ENCODE measurements at regions not wholly inside any gene's neighbourhood (a gene's known extent, or its start where the extent isn't known, plus 50 kb on each side); places are given as distances from the start of the nearest gene placed in this dataset.

- Histone ChIP-seq H3K27me3 (ENCODE audit: control insufficient read depth in 2 of 2, insufficient read depth in 1 of 2, low read length in 1 of 2) (no peaks in the 10 kb centered on the region), H3K4me1 (ENCODE audit: control insufficient read depth in 2 of 2, insufficient read depth in 2 of 2, low read length in 2 of 2) (peaks cover 6 to 20% of the 10 kb centered on the region in 2 donors), H3K36me3 (ENCODE audit: control insufficient read depth in 2 of 2, insufficient read depth in 2 of 2, low read length in 1 of 2) (no peaks in the 10 kb centered on the region), H3K27ac (ENCODE audit: low read depth in 1 of 2, low read length in 1 of 2) (no peak overlapping the region), H3K9me3 (ENCODE audit: control insufficient read depth in 2 of 2, insufficient read depth in 1 of 2, low read length in 1 of 2) (no peaks in the 10 kb centered on the region), H3K4me3 (ENCODE audit: low read length in 2 of 2) (no peak overlapping the region)
- 95% methylated on average over 7 of the region's 7 CpGs for WGBS
- DNase-seq (ENCODE audit: low read depth in 6 of 9, low spot score in 9 of 9) = no peak
Measured at GRCh38 chr2:239462191-239462515, 61.3 kb upstream of the HDAC4 start.

- H3K4me3 ChIP-seq (ENCODE audit: low read length in 2 of 2) = no peak overlapping the region
- no peaks in the 10 kb centered on the region for H3K9me3 ChIP-seq (ENCODE audit: control insufficient read depth in 2 of 2, insufficient read depth in 1 of 2, low read length in 1 of 2)
- H3K27me3 ChIP-seq (ENCODE audit: control insufficient read depth in 2 of 2, insufficient read depth in 1 of 2, low read length in 1 of 2) = no peaks in the 10 kb centered on the region
- H3K27ac ChIP-seq (ENCODE audit: low read depth in 1 of 2, low read length in 1 of 2) = no peak overlapping the region
- no peak for DNase-seq (ENCODE audit: low read depth in 6 of 9, low spot score in 9 of 9)
- peaks cover 6 to 20% of the 10 kb centered on the region in 2 donors for H3K4me1 ChIP-seq (ENCODE audit: control insufficient read depth in 2 of 2, insufficient read depth in 2 of 2, low read length in 2 of 2)
- no peaks in the 10 kb centered on the region for H3K36me3 ChIP-seq (ENCODE audit: control insufficient read depth in 2 of 2, insufficient read depth in 2 of 2, low read length in 1 of 2)
- 97% methylated on average over 19 of the region's 19 CpGs for WGBS
Measured at GRCh38 chr2:239461291-239462190, 60.7 kb upstream of the HDAC4 start.

DNA sequence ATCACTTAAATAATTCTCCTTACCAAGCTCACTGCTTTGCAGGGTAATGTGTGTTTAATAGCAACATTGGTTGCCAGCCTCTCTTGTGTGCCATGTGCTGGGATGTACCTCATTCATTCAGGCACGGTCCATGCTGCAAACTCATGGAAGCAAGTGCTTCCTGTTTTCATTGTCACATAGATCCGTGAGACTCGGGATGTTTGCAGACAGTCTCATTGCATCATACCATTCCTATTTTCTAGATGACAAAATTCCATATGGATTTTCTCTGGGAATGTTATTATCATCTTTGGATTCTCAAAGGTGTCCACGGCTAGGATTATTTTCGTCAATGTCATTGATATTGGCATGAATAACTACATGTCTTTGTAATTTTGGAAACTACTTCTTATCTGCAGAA lies 60.0 kb upstream of the HDAC4 start:
- Histone ChIP-seq H3K27me3 (ENCODE audit: control insufficient read depth in 2 of 2, insufficient read depth in 1 of 2, low read length in 1 of 2) (no peaks in the 10 kb centered on the region), H3K36me3 (ENCODE audit: control insufficient read depth in 2 of 2, insufficient read depth in 2 of 2, low read length in 1 of 2) (no peaks in the 10 kb centered on the region), H3K4me1 (ENCODE audit: control insufficient read depth in 2 of 2, insufficient read depth in 2 of 2, low read length in 2 of 2) (peaks cover 3 to 13% of the 10 kb centered on the region in 2 donors), H3K4me3 (ENCODE audit: low read length in 2 of 2) (no peak overlapping the region), H3K27ac (ENCODE audit: low read depth in 1 of 2, low read length in 1 of 2) (no peak overlapping the region), H3K9me3 (ENCODE audit: control insufficient read depth in 2 of 2, insufficient read depth in 1 of 2, low read length in 1 of 2) (no peaks in the 10 kb centered on the region)
- WGBS = 72% methylated on average over 5 of the region's 5 CpGs
- DNase-seq (ENCODE audit: low read depth in 6 of 9, low spot score in 9 of 9) = no peak

DNA sequence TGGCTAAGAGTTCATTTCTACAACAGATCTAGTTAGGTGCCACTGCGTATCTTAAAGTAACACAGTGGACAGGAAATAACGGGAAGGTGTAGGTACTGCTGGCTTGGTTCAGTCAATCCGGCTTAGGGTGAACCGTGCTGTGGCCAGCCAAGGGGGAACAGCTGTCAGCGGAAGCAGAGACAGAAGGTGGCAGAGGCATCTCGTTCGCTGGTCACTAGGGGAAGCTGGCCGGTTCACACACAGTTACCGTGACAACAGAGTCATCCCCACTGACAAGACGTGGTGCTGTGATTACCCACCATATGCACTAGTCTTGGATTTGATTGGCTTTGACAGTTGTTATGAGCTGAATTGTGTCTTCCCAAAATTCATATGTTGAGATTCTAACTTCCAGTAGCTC lies 58.8 kb upstream of the HDAC4 start:
- Histone ChIP-seq H3K9me3 (ENCODE audit: control insufficient read depth in 2 of 2, insufficient read depth in 1 of 2, low read length in 1 of 2) (no peaks in the 10 kb centered on the region), H3K36me3 (ENCODE audit: control insufficient read depth in 2 of 2, insufficient read depth in 2 of 2, low read length in 1 of 2) (no peaks in the 10 kb centered on the region), H3K4me1 (ENCODE audit: control insufficient read depth in 2 of 2, insufficient read depth in 2 of 2, low read length in 2 of 2) (peaks cover 0 to 5% of the 10 kb centered on the region in 2 donors), H3K27me3 (ENCODE audit: control insufficient read depth in 2 of 2, insufficient read depth in 1 of 2, low read length in 1 of 2) (no peaks in the 10 kb centered on the region), H3K4me3 (ENCODE audit: low read length in 2 of 2) (no peak overlapping the region), H3K27ac (ENCODE audit: low read depth in 1 of 2, low read length in 1 of 2) (no peak overlapping the region)
- no peak for DNase-seq (ENCODE audit: low read depth in 6 of 9, low spot score in 9 of 9)
- 93% methylated on average over 10 of the region's 10 CpGs for WGBS

DNA sequence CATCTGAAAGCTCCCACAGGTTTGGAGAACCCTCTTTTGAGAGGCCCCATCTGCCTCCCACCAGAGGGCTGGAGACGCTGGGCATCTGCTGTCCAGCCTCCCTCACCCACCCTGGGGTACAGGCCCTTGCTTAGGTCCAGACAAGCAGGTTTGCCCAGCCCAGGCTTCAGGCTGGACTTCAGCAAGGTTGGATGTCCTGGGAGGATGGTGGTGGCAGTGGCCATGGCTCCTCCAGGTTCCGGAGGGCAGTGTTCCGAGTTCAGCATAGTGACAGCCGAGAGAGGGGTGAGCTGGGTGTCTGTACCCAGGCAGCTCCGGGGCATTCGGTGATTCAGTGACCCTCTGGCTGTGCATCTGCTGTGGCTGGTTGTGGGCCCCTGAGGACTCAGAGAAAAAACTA lies 58.2 kb upstream of the HDAC4 start:
- Histone ChIP-seq H3K9me3 (ENCODE audit: control insufficient read depth in 2 of 2, insufficient read depth in 1 of 2, low read length in 1 of 2) (no peaks in the 10 kb centered on the region), H3K4me3 (ENCODE audit: low read length in 2 of 2) (no peak overlapping the region), H3K27me3 (ENCODE audit: control insufficient read depth in 2 of 2, insufficient read depth in 1 of 2, low read length in 1 of 2) (no peaks in the 10 kb centered on the region), H3K36me3 (ENCODE audit: control insufficient read depth in 2 of 2, insufficient read depth in 2 of 2, low read length in 1 of 2) (no peaks in the 10 kb centered on the region), H3K27ac (ENCODE audit: low read depth in 1 of 2, low read length in 1 of 2) (no peak overlapping the region), H3K4me1 (ENCODE audit: control insufficient read depth in 2 of 2, insufficient read depth in 2 of 2, low read length in 2 of 2) (peaks cover 0 to 5% of the 10 kb centered on the region in 2 donors)
- no peak for DNase-seq (ENCODE audit: low read depth in 6 of 9, low spot score in 9 of 9)
- 98% methylated on average over 6 of the region's 6 CpGs for WGBS

DNA sequence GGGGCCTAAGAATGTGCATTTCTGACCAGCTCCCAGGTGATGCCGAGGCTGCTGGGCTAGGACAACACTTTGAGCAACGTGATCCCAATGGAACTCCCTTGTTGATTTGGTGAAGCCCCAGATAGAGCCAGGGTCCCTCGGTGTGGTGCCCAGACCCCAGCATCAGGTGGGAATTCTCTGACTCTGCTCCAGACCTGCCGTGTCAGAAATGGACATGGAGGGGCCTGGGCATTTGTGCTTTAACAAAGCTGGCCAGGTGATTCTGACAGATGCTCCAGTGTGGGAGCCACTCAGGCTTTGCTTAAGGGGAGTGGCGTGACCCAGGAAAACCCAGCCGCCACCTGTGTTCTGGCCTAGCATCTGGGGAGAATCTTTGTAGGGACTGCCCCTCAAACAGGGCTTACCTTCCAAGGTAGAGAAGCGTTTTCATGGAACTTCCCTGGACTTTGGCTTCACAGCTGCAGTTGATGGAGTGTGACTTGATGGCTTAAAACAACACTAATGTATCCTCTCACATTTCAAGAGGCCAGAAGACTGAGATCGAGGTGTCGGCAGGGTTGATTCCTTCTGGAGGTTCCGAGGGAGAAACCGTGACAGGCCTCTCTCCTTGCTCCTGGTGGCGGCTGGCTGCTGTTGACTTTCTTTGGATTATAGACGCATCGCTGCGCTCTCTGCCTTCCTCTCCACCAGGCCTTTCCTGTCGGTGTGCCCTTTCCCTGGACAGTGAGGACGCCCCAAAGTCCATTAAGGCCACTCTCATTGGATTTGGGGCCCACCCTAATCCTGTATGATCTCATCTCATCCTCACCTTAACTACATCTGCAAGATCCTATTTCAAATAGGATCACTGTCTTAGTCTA lies 57.0 kb upstream of the HDAC4 start:
- no peak for DNase-seq (ENCODE audit: low read depth in 6 of 9, low spot score in 9 of 9)
- Histone ChIP-seq H3K4me3 (ENCODE audit: low read length in 2 of 2) (no peak overlapping the region), H3K27ac (ENCODE audit: low read depth in 1 of 2, low read length in 1 of 2) (no peak overlapping the region), H3K27me3 (ENCODE audit: control insufficient read depth in 2 of 2, insufficient read depth in 1 of 2, low read length in 1 of 2) (no peaks in the 10 kb centered on the region), H3K36me3 (ENCODE audit: control insufficient read depth in 2 of 2, insufficient read depth in 2 of 2, low read length in 1 of 2) (no peaks in the 10 kb centered on the region), H3K4me1 (ENCODE audit: control insufficient read depth in 2 of 2, insufficient read depth in 2 of 2, low read length in 2 of 2) (peaks cover 0 to 5% of the 10 kb centered on the region in 2 donors), H3K9me3 (ENCODE audit: control insufficient read depth in 2 of 2, insufficient read depth in 1 of 2, low read length in 1 of 2) (peaks cover 0 to 4% of the 10 kb centered on the region in 2 donors)
- WGBS = 92% methylated on average over 17 of the region's 17 CpGs

GRCh38 chr2:239456940-239457339 lies 56.1 kb upstream of the HDAC4 start:
- H3K4me1 ChIP-seq (ENCODE audit: control insufficient read depth in 2 of 2, insufficient read depth in 2 of 2, low read length in 2 of 2) = peaks cover 0 to 5% of the 10 kb centered on the region in 2 donors
- H3K9me3 ChIP-seq (ENCODE audit: control insufficient read depth in 2 of 2, insufficient read depth in 1 of 2, low read length in 1 of 2) = peaks cover 0 to 4% of the 10 kb centered on the region in 2 donors
- H3K36me3 ChIP-seq (ENCODE audit: control insufficient read depth in 2 of 2, insufficient read depth in 2 of 2, low read length in 1 of 2) = no peaks in the 10 kb centered on the region
- H3K27ac ChIP-seq (ENCODE audit: low read depth in 1 of 2, low read length in 1 of 2) = no peak overlapping the region
- 85% methylated on average over 5 of the region's 5 CpGs for WGBS
- no peaks in the 10 kb centered on the region for H3K27me3 ChIP-seq (ENCODE audit: control insufficient read depth in 2 of 2, insufficient read depth in 1 of 2, low read length in 1 of 2)
- no peak for DNase-seq (ENCODE audit: low read depth in 6 of 9, low spot score in 9 of 9)
- H3K4me3 ChIP-seq (ENCODE audit: low read length in 2 of 2) = no peak overlapping the region

- DNase-seq (ENCODE audit: low read depth in 6 of 9, low spot score in 9 of 9) = no peak
- peaks cover 0 to 5% of the 10 kb centered on the region in 2 donors for H3K4me1 ChIP-seq (ENCODE audit: control insufficient read depth in 2 of 2, insufficient read depth in 2 of 2, low read length in 2 of 2)
- no peak overlapping the region for H3K27ac ChIP-seq (ENCODE audit: low read depth in 1 of 2, low read length in 1 of 2)
- 93% methylated on average over 17 of the region's 17 CpGs for WGBS
- H3K36me3 ChIP-seq (ENCODE audit: control insufficient read depth in 2 of 2, insufficient read depth in 2 of 2, low read length in 1 of 2) = no peaks in the 10 kb centered on the region
- H3K9me3 ChIP-seq (ENCODE audit: control insufficient read depth in 2 of 2, insufficient read depth in 1 of 2, low read length in 1 of 2) = peaks cover 0 to 4% of the 10 kb centered on the region in 2 donors
- no peak overlapping the region for H3K4me3 ChIP-seq (ENCODE audit: low read length in 2 of 2)
- H3K27me3 ChIP-seq (ENCODE audit: control insufficient read depth in 2 of 2, insufficient read depth in 1 of 2, low read length in 1 of 2) = no peaks in the 10 kb centered on the region
Measured at GRCh38 chr2:239455436-239456203, 54.8 kb upstream of the HDAC4 start.
